DND-41 (cell line): ENCODE measurements at regions not wholly inside any gene's neighbourhood (a gene's known extent, or its start where the extent isn't known, plus 50 kb on each side); places are given as distances from the start of the nearest gene placed in this dataset.

Experiments
- ATAC-seq: fragments of 200-7000 bp; cut with Tn5 transposase; 3 replicates; pipeline ENCODE4 v1.9.1; 2021; ENCODE audit warnings: low read depth; ENCODE audit not compliant: insufficient read depth
- DNase-seq: peaks from one replicate; pipeline ENCODE4 v3.0.0-alpha.2; 2020
- H2AFZ ChIP-seq: 2 replicates; pipeline ENCODE4 v1.6.0; 2012; ENCODE audit warnings: low read depth, low read length
- H3K27ac ChIP-seq: 2 replicates; pipeline ENCODE4 v1.5.1; 2012; ENCODE audit warnings: low read length, inconsistent platforms
- H3K27me3 ChIP-seq: fragments of 200-600 bp; sonication (generic); 2 replicates; pipeline ENCODE4 v1.6.0; 2012; ENCODE audit warnings: low read length, mild to moderate bottlenecking, inconsistent platforms; ENCODE audit not compliant: insufficient read depth, poor library complexity
- H3K36me3 ChIP-seq: 2 replicates; pipeline ENCODE4 v1.5.1; 2012; ENCODE audit warnings: low read length, inconsistent platforms; ENCODE audit not compliant: insufficient read depth
- H3K4me1 ChIP-seq: 2 replicates; pipeline ENCODE4 v1.5.1; 2012; ENCODE audit warnings: mild to moderate bottlenecking, low read length; ENCODE audit not compliant: insufficient read depth
- H3K4me2 ChIP-seq: 2 replicates; pipeline ENCODE4 v1.6.0; 2012; ENCODE audit warnings: mild to moderate bottlenecking, moderate library complexity, low read length, inconsistent platforms; ENCODE audit not compliant: insufficient read depth
- H3K4me3 ChIP-seq, 2 experiments: fragments of 200-600 bp in 1 of 2; shearing (Covaris generic) in 1 of 2; 2 replicates each; pipeline ENCODE4 v1.5.1; 2012 to 2016; ENCODE audit warnings: inconsistent platforms in 2 of 2, low read length in 2 of 2, mild to moderate bottlenecking in 2 of 2, low read depth in 1 of 2, moderate library complexity in 1 of 2
- H3K79me2 ChIP-seq: 2 replicates; pipeline ENCODE4 v1.6.0; 2012; ENCODE audit warnings: low read length, inconsistent platforms; ENCODE audit not compliant: insufficient read depth
- H3K9ac ChIP-seq: 2 replicates; pipeline ENCODE4 v1.6.0; 2012; ENCODE audit warnings: low read depth, mild to moderate bottlenecking, inconsistent platforms, low read length, moderate library complexity
- H3K9me3 ChIP-seq: 2 replicates; pipeline ENCODE4 v1.5.1; 2012; ENCODE audit warnings: low read length, moderate library complexity, mild to moderate bottlenecking, inconsistent platforms; ENCODE audit not compliant: insufficient read depth, severe bottlenecking
- H4K20me1 ChIP-seq: 2 replicates; pipeline ENCODE4 v1.6.0; 2012; ENCODE audit warnings: low read length; ENCODE audit not compliant: insufficient read depth
- CTCF ChIP-seq: IDR thresholded peaks from 2 replicates; pipeline ENCODE4 v1.5.1; 2012; ENCODE audit warnings: borderline replicate concordance, low read length, moderate library complexity, mild to moderate bottlenecking; ENCODE audit not compliant: poor library complexity, severe bottlenecking; ENCODE audit errors: extremely low read depth
- EZH2 ChIP-seq: IDR thresholded peaks from 3 replicates; pipeline ENCODE4 v1.6.1; 2012; ENCODE audit warnings: borderline replicate concordance, low read depth, mild to moderate bottlenecking, moderate library complexity, low read length, inconsistent platforms; ENCODE audit not compliant: severe bottlenecking

- H4K20me1 ChIP-seq: no peaks in the 10 kb centered on the region
- no peaks in the 10 kb centered on the region for H3K27me3 ChIP-seq
- no peak overlapping the region for H3K4me3 ChIP-seq
- no peaks in the 10 kb centered on the region for H3K9me3 ChIP-seq
- no peak overlapping the region for H3K27ac ChIP-seq
- no peak for ATAC-seq
- no peaks in the 10 kb centered on the region for H3K36me3 ChIP-seq
- no peak overlapping the region for H3K4me2 ChIP-seq
- TF ChIP-seq EZH2 (no peak), CTCF (no peak)
- no peak overlapping the region for H2AFZ ChIP-seq
- no peaks in the 10 kb centered on the region for H3K4me1 ChIP-seq
- H3K9ac ChIP-seq: no peak overlapping the region
- no peak for DNase-seq
- no peaks in the 10 kb centered on the region for H3K79me2 ChIP-seq
Measured at GRCh38 chr15:45921376-45921775, 286.5 kb downstream of the SQOR start.

DNA sequence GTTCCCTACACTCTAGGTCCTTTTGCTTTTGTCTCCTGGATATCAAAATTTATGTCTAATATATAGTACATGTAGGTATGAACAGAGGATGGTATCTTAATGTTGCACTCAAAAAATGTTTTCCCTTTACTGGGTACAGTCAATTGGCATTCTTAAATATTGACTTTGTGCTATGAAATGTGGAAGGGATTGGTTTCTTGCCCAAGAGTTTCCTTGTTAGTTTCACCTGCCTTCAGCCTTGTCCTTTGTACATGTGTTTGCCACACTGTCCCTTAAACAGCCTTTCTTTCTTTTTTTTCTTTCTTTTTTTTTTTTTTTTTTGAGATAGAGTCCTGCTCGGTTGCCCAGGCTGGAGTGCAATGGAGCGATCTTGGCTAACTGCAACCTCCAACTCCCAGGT is 287.1 kb downstream of the SQOR start:
- no peak overlapping the region for H3K4me3 ChIP-seq
- no peaks in the 10 kb centered on the region for H3K36me3 ChIP-seq
- no peaks in the 10 kb centered on the region for H3K27me3 ChIP-seq
- no peak overlapping the region for H3K27ac ChIP-seq
- no peaks in the 10 kb centered on the region for H3K79me2 ChIP-seq
- no peaks in the 10 kb centered on the region for H3K9me3 ChIP-seq
- DNase-seq (no peak), ATAC-seq (no peak)
- H2AFZ ChIP-seq: no peak overlapping the region
- H3K4me2 ChIP-seq: no peak overlapping the region
- H3K9ac ChIP-seq: no peak overlapping the region
- H3K4me1 ChIP-seq: no peaks in the 10 kb centered on the region
- no peaks in the 10 kb centered on the region for H4K20me1 ChIP-seq
- TF ChIP-seq EZH2 (no peak), CTCF (no peak)

- no peak overlapping the region for H2AFZ ChIP-seq
- ATAC-seq: no peak
Measured at GRCh38 chr15:45941367-45941766, 306.5 kb downstream of the SQOR start.

More at GRCh38 chr15:45941367-45941766, 306.5 kb downstream of the SQOR start:
- no peak overlapping the region for H3K9ac ChIP-seq
- H3K4me3 ChIP-seq: no peak overlapping the region
- H3K4me1 ChIP-seq: no peaks in the 10 kb centered on the region
- H3K79me2 ChIP-seq: no peaks in the 10 kb centered on the region
- no peak overlapping the region for H3K27ac ChIP-seq
- no peak for TF ChIP-seq EZH2
- TF ChIP-seq CTCF: no peak
- no peak for DNase-seq
- no peaks in the 10 kb centered on the region for H3K27me3 ChIP-seq
- H3K4me2 ChIP-seq: no peak overlapping the region
- no peaks in the 10 kb centered on the region for H3K9me3 ChIP-seq
- H3K36me3 ChIP-seq: no peaks in the 10 kb centered on the region
- H4K20me1 ChIP-seq: no peaks in the 10 kb centered on the region
